KMS-11 (cell line): ENCODE measurements at regions not wholly inside any gene's neighbourhood (a gene's known extent, or its start where the extent isn't known, plus 50 kb on each side); places are given as distances from the start of the nearest gene placed in this dataset.
"Not testable (repeated sequence)": the region's sequence is repeated elsewhere in the genome, so short reads cannot be mapped to it uniquely, and the experiment has no call there.

ENCODE experiments used
- H2AFZ ChIP-seq: fragments of 200-600 bp; sonication (generic); 2 replicates; pipeline ENCODE4 v1.6.1; 2016; ENCODE audit warnings: antibody characterized with exemption, mixed run types, low read depth
- H3K27ac ChIP-seq: fragments of 200-600 bp; sonication (generic); 2 replicates; pipeline ENCODE4 v1.6.1; 2016; ENCODE audit warnings: mild to moderate bottlenecking, mixed run types
- H3K27me3 ChIP-seq: fragments of 200-600 bp; sonication (generic); 2 replicates; pipeline ENCODE4 v1.6.1; 2017; ENCODE audit warnings: mild to moderate bottlenecking, low read depth, mixed run types, moderate library complexity; ENCODE audit not compliant: insufficient read depth
- H3K36me3 ChIP-seq: fragments of 200-600 bp; sonication (generic); 2 replicates; pipeline ENCODE4 v1.6.1; 2017; ENCODE audit warnings: mild to moderate bottlenecking, mixed run types; ENCODE audit not compliant: insufficient read depth
- H3K4me1 ChIP-seq: fragments of 200-600 bp; sonication (generic); 2 replicates; pipeline ENCODE4 v1.6.1; 2016; ENCODE audit warnings: mild to moderate bottlenecking, low read depth, mixed run types; ENCODE audit not compliant: poor library complexity, severe bottlenecking
- H3K4me2 ChIP-seq: fragments of 200-600 bp; sonication (generic); 2 replicates; pipeline ENCODE4 v1.7.0; 2016; ENCODE audit warnings: mild to moderate bottlenecking, mixed run types
- H3K4me3 ChIP-seq: fragments of 200-600 bp; sonication (generic); IDR thresholded peaks from 2 replicates; pipeline ENCODE4 v1.6.1; 2017; ENCODE audit warnings: low read depth, low read length, mixed read lengths; ENCODE audit not compliant: insufficient read depth
- H3K79me2 ChIP-seq: fragments of 200-600 bp; sonication (generic); 2 replicates; pipeline ENCODE4 v1.6.1; 2016; ENCODE audit warnings: low read depth, mixed run types; ENCODE audit not compliant: insufficient read depth
- H3K9ac ChIP-seq: fragments of 200-600 bp; sonication (generic); 2 replicates; pipeline ENCODE4 v1.6.1; 2016; ENCODE audit warnings: mild to moderate bottlenecking, mixed run types
- H4K20me1 ChIP-seq: fragments of 200-600 bp; sonication (generic); 2 replicates; pipeline ENCODE4 v1.6.1; 2016; ENCODE audit warnings: mild to moderate bottlenecking, mixed run types; ENCODE audit not compliant: insufficient read depth
- CTCF ChIP-seq: fragments of 200-600 bp; sonication (generic); conservative IDR thresholded peaks from 2 replicates; pipeline ENCODE4 v1.6.1; 2017; ENCODE audit warnings: low read depth, mild to moderate bottlenecking, antibody characterized with exemption, low read length, moderate library complexity, mixed read lengths

- no peak overlapping the region for H3K4me2 ChIP-seq
- no peaks in the 10 kb centered on the region for H3K4me1 ChIP-seq
- H3K4me3 ChIP-seq: no peak overlapping the region
- H3K27me3 ChIP-seq: no peaks in the 10 kb centered on the region
- H3K9ac ChIP-seq: no peak overlapping the region
- TF ChIP-seq CTCF: no peak
- no peak overlapping the region for H2AFZ ChIP-seq
- no peaks in the 10 kb centered on the region for H4K20me1 ChIP-seq
- no peak overlapping the region for H3K27ac ChIP-seq
- H3K79me2 ChIP-seq: no peaks in the 10 kb centered on the region
- H3K36me3 ChIP-seq: no peaks in the 10 kb centered on the region
Measured at GRCh38 chr6:74259981-74260380, 564.0 kb downstream of the CD109 start.

- Histone ChIP-seq H3K36me3 (no peaks in the 10 kb centered on the region), H3K79me2 (no peaks in the 10 kb centered on the region), H3K27ac (no peak overlapping the region), H3K9ac (no peak overlapping the region), H3K4me3 (no peak overlapping the region), H3K27me3 (no peaks in the 10 kb centered on the region), H4K20me1 (no peaks in the 10 kb centered on the region), H2AFZ (no peak overlapping the region), H3K4me2 (no peak overlapping the region), H3K4me1 (no peaks in the 10 kb centered on the region)
- no peak for TF ChIP-seq CTCF
Measured at GRCh38 chr6:74256781-74257180, 560.8 kb downstream of the CD109 start.

- TF ChIP-seq CTCF: no peak
- H3K36me3 ChIP-seq: no peaks in the 10 kb centered on the region
- no peaks in the 10 kb centered on the region for H3K4me1 ChIP-seq
- H2AFZ ChIP-seq: no peak overlapping the region
- H3K4me2 ChIP-seq: no peak overlapping the region
- H3K9ac ChIP-seq: no peak overlapping the region
- no peaks in the 10 kb centered on the region for H4K20me1 ChIP-seq
- H3K79me2 ChIP-seq: no peaks in the 10 kb centered on the region
- H3K27ac ChIP-seq: no peak overlapping the region
- H3K27me3 ChIP-seq: no peaks in the 10 kb centered on the region
- no peak overlapping the region for H3K4me3 ChIP-seq
Measured at GRCh38 chr6:74256381-74256780, 560.4 kb downstream of the CD109 start.

- not testable (repeated sequence) for H3K4me1 ChIP-seq, H4K20me1 ChIP-seq, H2AFZ ChIP-seq, H3K4me3 ChIP-seq, H3K4me2 ChIP-seq, H3K36me3 ChIP-seq, H3K79me2 ChIP-seq, H3K27ac ChIP-seq, H3K9ac ChIP-seq, H3K27me3 ChIP-seq
Measured at GRCh38 chr6:74255007-74255406, 559.0 kb downstream of the CD109 start.

- not testable (repeated sequence) for H4K20me1 ChIP-seq, H3K27me3 ChIP-seq, H2AFZ ChIP-seq, H3K27ac ChIP-seq, H3K4me2 ChIP-seq, H3K4me3 ChIP-seq, H3K79me2 ChIP-seq, H3K9ac ChIP-seq, H3K4me1 ChIP-seq, H3K36me3 ChIP-seq
Measured at GRCh38 chr6:74254147-74254546, 558.1 kb downstream of the CD109 start.

- no peak overlapping the region for H3K4me2 ChIP-seq
- TF ChIP-seq CTCF: no peak
- peaks cover 6% of the 10 kb centered on the region for H3K4me1 ChIP-seq
- H3K27me3 ChIP-seq: no peaks in the 10 kb centered on the region
- no peak overlapping the region for H3K4me3 ChIP-seq
- no peaks in the 10 kb centered on the region for H4K20me1 ChIP-seq
- no peaks in the 10 kb centered on the region for H3K79me2 ChIP-seq
- H3K36me3 ChIP-seq: no peaks in the 10 kb centered on the region
- H2AFZ ChIP-seq: no peak overlapping the region
- H3K27ac ChIP-seq: no peak overlapping the region
- H3K9ac ChIP-seq: no peak overlapping the region
Measured at GRCh38 chr6:74253261-74253660, 557.3 kb downstream of the CD109 start.
